VCaP (cell line): ENCODE measurements at regions not wholly inside any gene's neighbourhood (a gene's known extent, or its start where the extent isn't known, plus 50 kb on each side); places are given as distances from the start of the nearest gene placed in this dataset.

Experiments used
- H3K27ac ChIP-seq: fragments of 450-650 bp; 2 replicates; pipeline ENCODE4 v1.5.1; 2017
- CTCF ChIP-seq: fragments of 450-650 bp; conservative IDR thresholded peaks from 2 replicates; pipeline ENCODE4 v1.5.1; 2017; ENCODE audit warnings: mild to moderate bottlenecking, moderate library complexity

DNA sequence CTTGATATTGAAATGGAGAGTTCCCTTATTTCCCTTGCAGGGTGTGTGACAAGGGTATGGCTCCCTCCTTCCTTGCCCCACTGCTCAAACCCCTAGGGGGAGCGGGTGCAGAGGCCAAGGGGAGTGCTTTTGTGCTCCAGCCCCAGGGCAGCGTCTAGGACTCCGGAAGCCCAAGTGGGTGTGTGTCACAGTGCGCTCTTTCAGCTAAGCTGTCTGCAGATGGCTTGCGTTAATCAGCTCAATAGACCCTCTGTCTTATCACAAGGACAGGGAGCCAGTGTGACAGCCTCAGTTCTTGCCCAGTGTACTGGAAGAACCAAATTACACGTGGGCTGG is 523.6 kb upstream of the LMCD1 start:
- no peak for TF ChIP-seq CTCF
- H3K27ac ChIP-seq, result no peak overlapping the region

DNA sequence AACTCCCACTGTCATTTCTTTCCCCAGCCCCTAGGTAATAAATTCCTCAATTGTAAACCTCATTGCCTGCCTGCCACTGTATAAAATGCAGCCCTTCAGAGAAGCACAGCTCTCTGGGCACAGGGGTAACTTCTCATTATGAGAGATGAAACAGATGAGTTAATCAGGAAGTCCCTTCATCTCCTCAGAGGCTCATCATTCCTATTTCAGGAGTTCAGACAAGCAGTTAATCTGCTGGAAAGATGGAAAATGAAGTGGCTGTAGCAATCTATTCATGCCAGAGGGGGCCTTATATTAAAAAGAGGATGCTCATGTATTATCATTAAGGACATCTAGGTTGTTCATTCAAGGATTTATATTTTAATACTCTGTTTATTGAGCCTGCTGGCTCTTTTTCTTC is 519.5 kb upstream of the LMCD1 start:
- no peak for TF ChIP-seq CTCF
- H3K27ac ChIP-seq, result no peak overlapping the region

DNA sequence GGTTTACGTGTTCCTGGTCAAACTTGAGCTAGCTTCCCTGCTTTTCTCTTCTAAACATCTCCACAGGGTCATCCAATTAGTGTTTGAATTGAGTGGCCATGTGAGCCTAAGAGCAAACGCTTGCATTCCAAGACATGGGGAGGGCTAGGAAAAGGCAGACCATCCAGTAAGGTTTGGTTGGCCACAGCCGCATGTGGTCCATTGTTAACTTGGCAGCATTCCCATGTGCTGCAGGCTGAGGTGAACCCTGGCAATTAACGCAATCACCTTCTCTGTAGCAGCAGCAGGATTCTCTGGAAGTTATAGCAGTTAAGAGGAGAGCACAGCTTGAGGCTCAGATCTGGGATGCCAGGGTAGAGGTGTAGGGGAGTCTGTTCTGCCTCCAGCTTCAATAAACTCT is 502.2 kb upstream of the LMCD1 start:
- TF ChIP-seq CTCF, result no peak
- H3K27ac ChIP-seq, result no peak overlapping the region

- TF ChIP-seq CTCF, result no peak
- H3K27ac ChIP-seq, result no peak overlapping the region
Observed at GRCh38 chr3:8001307-8001706, 500.3 kb upstream of the LMCD1 start.

- no peak overlapping the region for H3K27ac ChIP-seq
- no peak for TF ChIP-seq CTCF
Observed at GRCh38 chr3:8001712-8002111, 499.9 kb upstream of the LMCD1 start.

DNA sequence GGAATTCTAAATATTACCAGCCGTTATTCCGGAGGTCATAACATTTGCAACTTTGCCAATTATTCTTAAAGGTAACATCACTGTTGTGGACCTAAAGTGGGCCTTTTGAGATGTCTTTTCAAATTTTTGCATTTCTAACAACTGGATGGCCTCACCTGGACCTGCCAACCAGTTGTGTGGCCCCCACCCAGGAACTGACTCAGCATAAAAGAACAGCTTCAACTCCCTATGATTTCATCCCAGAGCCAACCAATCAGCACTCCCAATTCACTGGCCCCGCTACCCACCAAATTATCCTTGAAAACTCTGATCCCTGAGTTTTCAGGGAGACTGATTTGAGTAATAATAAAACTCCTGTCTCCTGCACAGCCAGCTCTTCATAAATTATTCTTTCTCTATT is 489.7 kb upstream of the LMCD1 start:
- no peak for TF ChIP-seq CTCF

GRCh38 chr3:8020047-8020841 is 481.4 kb upstream of the LMCD1 start:
- TF ChIP-seq CTCF, result no peak
- no peak overlapping the region for H3K27ac ChIP-seq

More for the DNA sequence above, 489.7 kb upstream of the LMCD1 start:
- H3K27ac ChIP-seq, result no peak overlapping the region
